Activated CD4-positive, alpha-beta T cell treated with anti-CD3 and anti-CD28 coated beads, Interleukin-2, amount 10 ng/mL, durations not matched to agents 7 days and 5 days (primary cell): ENCODE measurements at regions not wholly inside any gene's neighbourhood (a gene's known extent, or its start where the extent isn't known, plus 50 kb on each side); places are given as distances from the start of the nearest gene placed in this dataset.
"Not testable (repeated sequence)": the region's sequence is repeated elsewhere in the genome, so short reads cannot be mapped to it uniquely, and the experiment has no call there.

Experiments used
- CTCF ChIA-PET: fragments of 350-600 bp; sonication (Branson Sonifier 250); formaldehyde crosslinking; loops from one replicate; lab custom pipeline; 2021; ENCODE audit warnings: antibody characterized with exemption; lab: Charles Lee
- POLR2A ChIA-PET: fragments of 350-600 bp; sonication (Branson Sonifier 250); formaldehyde crosslinking; loops from one replicate; lab custom pipeline; 2021; ENCODE audit warnings: antibody characterized with exemption; lab: Charles Lee
- DNase-seq: peaks from one replicate; pipeline ENCODE4 v3.0.0-alpha.2; 2020
- H3K27ac Mint-ChIP-seq: one replicate; pipeline ENCODE4 v1.8.0; 2021; ENCODE audit warnings: mild to moderate bottlenecking, moderate library complexity, mixed read lengths
- H3K27me3 Mint-ChIP-seq: one replicate; pipeline ENCODE4 v1.8.0; 2021; ENCODE audit warnings: mixed read lengths
- H3K36me3 Mint-ChIP-seq: one replicate; pipeline ENCODE4 v1.8.0; 2021; ENCODE audit warnings: low read depth, mixed read lengths
- H3K4me1 Mint-ChIP-seq: one replicate; pipeline ENCODE4 v1.8.0; 2021; ENCODE audit warnings: mixed read lengths
- H3K4me3 Mint-ChIP-seq: one replicate; pipeline ENCODE4 v1.8.0; 2021; ENCODE audit warnings: mild to moderate bottlenecking, moderate library complexity, mixed read lengths
- H3K9me3 Mint-ChIP-seq: one replicate; pipeline ENCODE4 v1.8.0; 2021; ENCODE audit warnings: mixed read lengths

GRCh38 chr3:102032491-102033383, 183.4 kb downstream of the NFKBIZ start:
- H3K27me3 Mint-ChIP-seq = no peaks in the 10 kb centered on the region
- peaks cover 2% of the 10 kb centered on the region for H3K9me3 Mint-ChIP-seq
- no peak for DNase-seq
- no peaks in the 10 kb centered on the region for H3K4me1 Mint-ChIP-seq
- no peak overlapping the region for H3K4me3 Mint-ChIP-seq
- no peak overlapping the region for H3K27ac Mint-ChIP-seq
- H3K36me3 Mint-ChIP-seq = no peaks in the 10 kb centered on the region
- ChIA-PET POLR2A (no interaction called here), CTCF (no interaction called here)

GRCh38 chr3:102034639-102035451, 185.5 kb downstream of the NFKBIZ start:
- Mint-ChIP-seq H3K4me1 (no peaks in the 10 kb centered on the region), H3K27me3 (no peaks in the 10 kb centered on the region), H3K4me3 (no peak overlapping the region), H3K27ac (no peak overlapping the region), H3K36me3 (no peaks in the 10 kb centered on the region), H3K9me3 (peaks cover 9% of the 10 kb centered on the region)
- POLR2A ChIA-PET = no interaction called here
- CTCF ChIA-PET = interaction anchor here (0.5 to 0.7 kb wide), 2 partner anchors 12 to 1533 kb away, joined by 3 read pairs; no protein-coding TSS in a partner anchor
- DNase-seq = no peak

GRCh38 chr3:102036017-102036416, 186.7 kb downstream of the NFKBIZ start:
- H3K27ac Mint-ChIP-seq = no peak overlapping the region
- no peaks in the 10 kb centered on the region for H3K27me3 Mint-ChIP-seq
- peaks cover 10% of the 10 kb centered on the region for H3K9me3 Mint-ChIP-seq
- DNase-seq = no peak
- POLR2A ChIA-PET = no interaction called here
- no peak overlapping the region for H3K4me3 Mint-ChIP-seq
- H3K4me1 Mint-ChIP-seq = no peaks in the 10 kb centered on the region
- H3K36me3 Mint-ChIP-seq = no peaks in the 10 kb centered on the region
- CTCF ChIA-PET = interaction anchor here (0.9 to 1.8 kb wide), 2 partner anchors 12 to 49 kb away, joined by 3 read pairs; no protein-coding TSS in a partner anchor

- CTCF ChIA-PET = interaction anchor here (0.9 to 1.8 kb wide), 3 partner anchors 13 to 49 kb away, joined by 3 to 4 read pairs (median 3); no protein-coding TSS in a partner anchor
Measured at GRCh38 chr3:102036472-102036871, 187.2 kb downstream of the NFKBIZ start.

GRCh38 chr3:102037209-102037608, 187.9 kb downstream of the NFKBIZ start:
- H3K27me3 Mint-ChIP-seq = no peaks in the 10 kb centered on the region
- H3K36me3 Mint-ChIP-seq = no peaks in the 10 kb centered on the region
- DNase-seq = no peak
- no peak overlapping the region for H3K4me3 Mint-ChIP-seq
- POLR2A ChIA-PET = no interaction called here
- CTCF ChIA-PET = interaction anchor here (0.6 to 1.8 kb wide), 5 partner anchors 18 to 1537 kb away, joined by 3 to 5 read pairs (median 4); no protein-coding TSS in a partner anchor
- H3K4me1 Mint-ChIP-seq = no peaks in the 10 kb centered on the region
- H3K27ac Mint-ChIP-seq = no peak overlapping the region
- H3K9me3 Mint-ChIP-seq = peaks cover 15% of the 10 kb centered on the region

More at GRCh38 chr3:102036472-102036871, 187.2 kb downstream of the NFKBIZ start:
- no peak overlapping the region for H3K27ac Mint-ChIP-seq
- POLR2A ChIA-PET = no interaction called here
- no peaks in the 10 kb centered on the region for H3K27me3 Mint-ChIP-seq
- no peak for DNase-seq
- H3K36me3 Mint-ChIP-seq = no peaks in the 10 kb centered on the region
- H3K4me1 Mint-ChIP-seq = no peaks in the 10 kb centered on the region
- peaks cover 15% of the 10 kb centered on the region for H3K9me3 Mint-ChIP-seq
- no peak overlapping the region for H3K4me3 Mint-ChIP-seq

GRCh38 chr3:102037791-102038190, 188.5 kb downstream of the NFKBIZ start:
- Mint-ChIP-seq H3K9me3 (peaks cover 15% of the 10 kb centered on the region), H3K27ac (no peak overlapping the region), H3K36me3 (no peaks in the 10 kb centered on the region), H3K27me3 (no peaks in the 10 kb centered on the region), H3K4me3 (no peak overlapping the region), H3K4me1 (no peaks in the 10 kb centered on the region)
- ChIA-PET POLR2A (no interaction called here), CTCF (interaction anchor here (0.6 to 1.8 kb wide), 5 partner anchors 9 to 1536 kb away, joined by 3 to 5 read pairs (median 4); no protein-coding TSS in a partner anchor)
- DNase-seq = no peak

GRCh38 chr3:102038477-102039142, 189.3 kb downstream of the NFKBIZ start:
- CTCF ChIA-PET = interaction anchor here (1.0 to 1.4 kb wide), 2 partner anchors 10 to 22 kb away, joined by 3 to 5 read pairs; no protein-coding TSS in a partner anchor
- H3K36me3 Mint-ChIP-seq = no peaks in the 10 kb centered on the region
- POLR2A ChIA-PET = no interaction called here
- no peak for DNase-seq
- H3K4me3 Mint-ChIP-seq = no peak overlapping the region
- H3K9me3 Mint-ChIP-seq = peaks cover 15% of the 10 kb centered on the region
- H3K27me3 Mint-ChIP-seq = no peaks in the 10 kb centered on the region
- no peak overlapping the region for H3K27ac Mint-ChIP-seq
- no peaks in the 10 kb centered on the region for H3K4me1 Mint-ChIP-seq

GRCh38 chr3:102040144-102040543, 190.8 kb downstream of the NFKBIZ start:
- H3K4me3 Mint-ChIP-seq, H3K36me3 Mint-ChIP-seq, H3K4me1 Mint-ChIP-seq, H3K27me3 Mint-ChIP-seq, H3K27ac Mint-ChIP-seq, DNase-seq, POLR2A ChIA-PET: not testable (repeated sequence)
- CTCF ChIA-PET = interaction anchor here (0.5 to 0.9 kb wide), 2 partner anchors 40 to 75 kb away, joined by 3 to 5 read pairs; no protein-coding TSS in a partner anchor
- peaks cover 15% of the 10 kb centered on the region for H3K9me3 Mint-ChIP-seq

GRCh38 chr3:102053375-102053989, 204.2 kb downstream of the NFKBIZ start:
- Mint-ChIP-seq H3K36me3 (peaks cover 17% of the 10 kb centered on the region), H3K9me3 (peaks cover 31% of the 10 kb centered on the region), H3K4me1 (peaks cover 16% of the 10 kb centered on the region), H3K27me3 (peaks cover 2% of the 10 kb centered on the region), H3K27ac (no peak overlapping the region), H3K4me3 (no peak overlapping the region)
- POLR2A ChIA-PET = interaction anchor here (0.6 kb wide), 1 partner anchor 20 kb away, joined by 3 read pairs; no protein-coding TSS in a partner anchor
- no peak for DNase-seq
- CTCF ChIA-PET = no interaction called here

GRCh38 chr3:102054543-102055080, 205.3 kb downstream of the NFKBIZ start:
- H3K27me3 Mint-ChIP-seq = peaks cover 2% of the 10 kb centered on the region
- peaks cover 23% of the 10 kb centered on the region for H3K9me3 Mint-ChIP-seq
- peaks cover 28% of the 10 kb centered on the region for H3K4me1 Mint-ChIP-seq
- no peak for DNase-seq
- no peak overlapping the region for H3K4me3 Mint-ChIP-seq
- ChIA-PET POLR2A (interaction anchor here (0.6 kb wide), 1 partner anchor 19 kb away, joined by 3 read pairs; no protein-coding TSS in a partner anchor), CTCF (no interaction called here)
- no peak overlapping the region for H3K27ac Mint-ChIP-seq
- H3K36me3 Mint-ChIP-seq = peaks cover 21% of the 10 kb centered on the region

- H3K9me3 Mint-ChIP-seq = peaks cover 6% of the 10 kb centered on the region
- peaks cover 33% of the 10 kb centered on the region for H3K4me1 Mint-ChIP-seq
- ChIA-PET POLR2A (interaction anchor here (0.7 kb wide), 1 partner anchor 93 kb away, joined by 3 read pairs; no protein-coding TSS in a partner anchor), CTCF (interaction anchor here (0.5 kb wide), 1 partner anchor 11 kb away, joined by 6 read pairs; no protein-coding TSS in a partner anchor)
- H3K36me3 Mint-ChIP-seq = peaks cover 11% of the 10 kb centered on the region
- H3K27ac Mint-ChIP-seq = peak overlapping the region; percentile 61
- peaks cover 2% of the 10 kb centered on the region for H3K27me3 Mint-ChIP-seq
- DNase-seq = peak; percentile 67
- no peak overlapping the region for H3K4me3 Mint-ChIP-seq
Measured at GRCh38 chr3:102057781-102058421, 208.6 kb downstream of the NFKBIZ start.
